Upper lobe of right lung (tissue), 1 donor: ENCODE measurements at regions not wholly inside any gene's neighbourhood (a gene's known extent, or its start where the extent isn't known, plus 50 kb on each side); places are given as distances from the start of the nearest gene placed in this dataset.

Experiments used
- ATAC-seq: fragments of 200-7000 bp; cut with Tn5 transposase; one replicate; pipeline ENCODE4 v1.9.1; 2020; ENCODE audit warnings: mild to moderate bottlenecking, moderate library complexity
- DNase-seq: peaks from one replicate; pipeline ENCODE4 v3.0.0-alpha.2; 2020
- H3K27ac ChIP-seq: fragments of 200-600 bp; one replicate; pipeline ENCODE4 v1.8.0; 2022
- H3K27me3 ChIP-seq: fragments of 200-600 bp; one replicate; pipeline ENCODE4 v1.8.0; 2022; ENCODE audit warnings: mild to moderate bottlenecking
- H3K36me3 ChIP-seq: fragments of 200-600 bp; one replicate; pipeline ENCODE4 v1.8.0; 2022
- H3K4me1 ChIP-seq: fragments of 200-600 bp; one replicate; pipeline ENCODE4 v1.8.0; 2022
- H3K4me3 ChIP-seq: fragments of 200-600 bp; one replicate; pipeline ENCODE4 v1.8.0; 2022; ENCODE audit warnings: mild to moderate bottlenecking
- H3K9me3 ChIP-seq: fragments of 200-600 bp; one replicate; pipeline ENCODE4 v1.8.0; 2022
- intact Hi-C: fragments of 100-400 bp; cut with DNase I; formaldehyde crosslinking; loops from one replicate; pipeline ENCODE4 v1.11.0; 2022
- TF ChIP-seq, protein P1 (sequence below): fragments of 200-600 bp; IDR thresholded peaks from one replicate; pipeline ENCODE4 v1.8.0; 2022; ENCODE audit warnings: antibody characterized with exemption
- donor health status: DM: no; HTN: yes; CAD: no; lungs with severe emphysema.

DNA sequence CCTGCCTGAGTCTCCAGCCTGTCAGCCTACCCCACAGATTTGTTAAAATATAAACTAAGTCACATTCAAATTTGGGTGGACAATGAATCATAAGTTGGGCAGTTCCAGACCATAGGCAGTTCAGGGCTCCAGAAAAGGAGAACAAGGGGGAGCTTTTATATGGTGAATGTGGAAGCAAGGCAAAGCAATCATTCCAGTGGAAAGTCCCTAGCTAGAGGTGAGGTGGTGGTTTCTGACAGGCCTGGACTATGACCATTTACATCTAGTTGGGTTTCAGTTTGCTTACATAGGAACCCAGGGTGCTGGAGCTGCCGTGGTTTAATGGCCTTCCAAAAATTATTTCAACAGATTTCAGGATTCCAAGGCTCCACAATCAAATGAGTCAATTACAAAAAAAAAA, 207.3 kb downstream of the AEBP2 start:
- no peak for DNase-seq
- no peak for ATAC-seq
- intact Hi-C loops: no loop called here

DNA sequence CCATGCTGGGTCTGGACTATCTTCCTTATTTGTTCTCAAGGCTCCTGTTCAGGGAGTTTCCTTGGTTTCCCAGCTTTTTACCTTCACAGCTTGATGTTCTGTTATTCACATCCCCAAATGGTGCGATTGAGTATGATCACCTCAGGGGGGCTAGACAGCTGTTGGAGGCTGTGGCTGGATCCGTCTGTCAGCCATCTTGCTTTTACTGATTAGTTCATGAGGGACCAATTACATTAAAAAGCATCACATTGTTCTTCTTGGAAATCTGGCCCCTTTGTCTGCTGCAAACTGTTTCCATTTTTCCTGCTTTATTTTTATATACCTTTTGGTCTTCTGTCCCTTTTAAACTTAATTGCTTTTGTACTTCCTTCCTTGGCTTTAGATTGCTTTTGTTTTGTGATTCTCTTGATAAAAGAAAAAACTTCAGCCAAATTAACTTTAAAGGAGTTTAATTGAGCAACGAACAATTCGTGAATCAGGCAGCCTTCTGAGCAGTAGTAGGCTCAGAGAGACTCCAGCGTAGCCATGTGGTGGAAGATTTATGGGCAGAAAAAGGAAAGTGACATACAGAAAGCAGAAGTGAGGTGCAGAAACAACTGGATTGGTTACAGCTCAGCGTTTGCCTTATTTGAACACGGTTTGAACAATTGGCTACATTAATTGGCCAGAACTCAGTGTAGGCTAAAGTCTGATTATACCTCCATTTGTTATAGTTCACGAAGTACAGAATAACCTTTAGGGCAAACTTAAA, 208.7 kb downstream of the AEBP2 start:
- H3K4me3 ChIP-seq: no peak overlapping the region
- H3K36me3 ChIP-seq: no peaks in the 10 kb centered on the region
- H3K4me1 ChIP-seq: peaks cover 6% of the 10 kb centered on the region
- ATAC-seq (no peak), DNase-seq (no peak)
- no peaks in the 10 kb centered on the region for H3K9me3 ChIP-seq
- no peaks in the 10 kb centered on the region for H3K27me3 ChIP-seq
- H3K27ac ChIP-seq: no peak overlapping the region
- TF ChIP-seq, protein P1, sequence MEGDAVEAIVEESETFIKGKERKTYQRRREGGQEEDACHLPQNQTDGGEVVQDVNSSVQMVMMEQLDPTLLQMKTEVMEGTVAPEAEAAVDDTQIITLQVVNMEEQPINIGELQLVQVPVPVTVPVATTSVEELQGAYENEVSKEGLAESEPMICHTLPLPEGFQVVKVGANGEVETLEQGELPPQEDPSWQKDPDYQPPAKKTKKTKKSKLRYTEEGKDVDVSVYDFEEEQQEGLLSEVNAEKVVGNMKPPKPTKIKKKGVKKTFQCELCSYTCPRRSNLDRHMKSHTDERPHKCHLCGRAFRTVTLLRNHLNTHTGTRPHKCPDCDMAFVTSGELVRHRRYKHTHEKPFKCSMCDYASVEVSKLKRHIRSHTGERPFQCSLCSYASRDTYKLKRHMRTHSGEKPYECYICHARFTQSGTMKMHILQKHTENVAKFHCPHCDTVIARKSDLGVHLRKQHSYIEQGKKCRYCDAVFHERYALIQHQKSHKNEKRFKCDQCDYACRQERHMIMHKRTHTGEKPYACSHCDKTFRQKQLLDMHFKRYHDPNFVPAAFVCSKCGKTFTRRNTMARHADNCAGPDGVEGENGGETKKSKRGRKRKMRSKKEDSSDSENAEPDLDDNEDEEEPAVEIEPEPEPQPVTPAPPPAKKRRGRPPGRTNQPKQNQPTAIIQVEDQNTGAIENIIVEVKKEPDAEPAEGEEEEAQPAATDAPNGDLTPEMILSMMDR: no peak
- intact Hi-C loops: no loop called here

More for the DNA sequence above, 207.3 kb downstream of the AEBP2 start:
- no peaks in the 10 kb centered on the region for H3K9me3 ChIP-seq
- TF ChIP-seq, protein P1: no peak
- H3K4me3 ChIP-seq: no peak overlapping the region
- H3K4me1 ChIP-seq: peaks cover 6% of the 10 kb centered on the region
- no peaks in the 10 kb centered on the region for H3K36me3 ChIP-seq
- no peak overlapping the region for H3K27ac ChIP-seq
- no peaks in the 10 kb centered on the region for H3K27me3 ChIP-seq

DNA sequence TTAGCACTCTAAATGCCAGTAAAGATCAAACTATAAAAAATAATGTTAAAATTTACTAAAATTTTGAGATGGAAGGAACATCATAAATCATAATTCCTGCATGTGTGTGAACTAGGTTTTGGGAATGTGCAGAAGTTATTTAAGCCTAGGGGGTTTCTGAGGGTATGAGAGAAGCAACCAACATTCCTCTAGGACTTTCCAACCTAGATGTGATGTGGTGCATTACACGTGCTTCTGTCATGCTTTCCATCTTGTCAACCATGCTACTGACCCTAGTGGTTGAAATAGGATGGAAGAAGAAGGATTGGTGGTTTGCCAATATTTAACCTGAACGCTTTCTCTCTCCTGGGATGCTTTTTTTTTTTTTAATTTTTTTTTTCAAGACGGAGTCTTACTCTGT, 209.3 kb downstream of the AEBP2 start:
- H3K27ac ChIP-seq: no peak overlapping the region
- DNase-seq: no peak
- intact Hi-C loops: no loop called here

DNA sequence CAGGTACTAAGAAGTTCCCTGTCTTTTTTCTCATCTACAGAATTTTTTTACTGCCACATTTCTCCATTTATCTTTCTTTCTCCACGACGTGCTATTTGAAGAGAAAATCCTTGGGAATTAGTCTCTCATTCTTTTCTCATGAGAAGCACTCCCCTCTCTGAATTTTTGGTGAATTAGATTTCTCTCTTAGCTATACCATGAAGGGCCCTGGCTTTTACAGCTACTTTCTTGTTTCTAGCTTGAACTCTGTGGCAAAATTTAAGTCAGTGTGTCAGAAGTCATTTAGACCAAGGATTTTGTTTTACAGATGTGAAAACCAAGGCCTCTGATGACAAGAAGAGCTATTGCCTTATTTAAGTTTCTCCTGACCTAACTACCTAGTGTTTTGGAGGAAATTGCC, 213.1 kb downstream of the AEBP2 start:
- Histone ChIP-seq H3K27me3 (no peaks in the 10 kb centered on the region), H3K36me3 (no peaks in the 10 kb centered on the region), H3K4me3 (no peak overlapping the region), H3K9me3 (no peaks in the 10 kb centered on the region), H3K4me1 (peaks cover 8% of the 10 kb centered on the region), H3K27ac (no peak overlapping the region)
- ATAC-seq: no peak
- intact Hi-C loops: no loop called here
- no peak for DNase-seq
- TF ChIP-seq, protein P1: no peak

More for the DNA sequence above, 209.3 kb downstream of the AEBP2 start:
- ATAC-seq: no peak
- Histone ChIP-seq H3K4me3 (no peak overlapping the region), H3K4me1 (no peaks in the 10 kb centered on the region), H3K36me3 (no peaks in the 10 kb centered on the region), H3K27me3 (no peaks in the 10 kb centered on the region), H3K9me3 (no peaks in the 10 kb centered on the region)
- TF ChIP-seq, protein P1: no peak

DNA sequence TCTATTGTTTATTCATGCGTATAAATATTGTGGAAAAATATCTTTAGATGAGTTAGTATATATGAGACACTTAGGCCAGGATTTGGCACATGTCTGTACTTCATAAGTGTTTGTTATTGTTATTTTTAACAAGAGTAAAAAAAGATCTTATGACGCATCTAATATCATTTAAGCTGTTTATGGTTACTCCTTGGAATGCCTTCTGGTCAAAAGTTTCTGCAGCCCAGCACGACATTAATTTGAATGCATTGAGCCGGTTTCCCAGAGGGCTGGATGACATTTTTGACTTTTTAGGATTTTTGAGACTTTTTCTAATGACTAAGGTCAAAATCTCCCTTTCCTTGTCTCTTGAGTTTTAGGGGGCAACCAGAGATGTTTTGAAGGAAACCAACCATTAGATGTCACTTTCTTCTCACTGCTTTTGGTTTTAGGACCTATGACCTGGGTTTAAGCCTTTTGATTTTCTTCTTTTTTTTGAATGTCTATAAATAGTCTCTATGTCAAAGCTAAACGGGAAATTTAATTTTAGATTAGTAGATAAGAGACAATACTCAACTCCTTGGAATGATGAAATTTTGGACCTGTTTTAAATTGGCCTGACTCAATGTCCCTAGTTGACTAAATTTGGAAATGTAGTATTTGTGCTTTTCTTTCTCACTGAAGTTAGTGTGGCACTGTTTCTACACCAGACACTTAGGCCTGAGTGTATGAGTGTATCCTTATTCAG, 215.5 kb downstream of the AEBP2 start:
- intact Hi-C loops: no loop called here
- H3K9me3 ChIP-seq: no peaks in the 10 kb centered on the region

More for the DNA sequence above, 215.5 kb downstream of the AEBP2 start:
- no peaks in the 10 kb centered on the region for H3K36me3 ChIP-seq
- H3K27ac ChIP-seq: no peak overlapping the region
- no peak for ATAC-seq
- H3K4me1 ChIP-seq: peaks cover 8% of the 10 kb centered on the region
- H3K27me3 ChIP-seq: no peaks in the 10 kb centered on the region
- DNase-seq: no peak
- no peak overlapping the region for H3K4me3 ChIP-seq
- TF ChIP-seq, protein P1: no peak
